ENCODE measurements at regions not wholly inside any gene's neighbourhood (a gene's known extent, or its start where the extent isn't known, plus 50 kb on each side); places are given as distances from the start of the nearest gene placed in this dataset.

DNA sequence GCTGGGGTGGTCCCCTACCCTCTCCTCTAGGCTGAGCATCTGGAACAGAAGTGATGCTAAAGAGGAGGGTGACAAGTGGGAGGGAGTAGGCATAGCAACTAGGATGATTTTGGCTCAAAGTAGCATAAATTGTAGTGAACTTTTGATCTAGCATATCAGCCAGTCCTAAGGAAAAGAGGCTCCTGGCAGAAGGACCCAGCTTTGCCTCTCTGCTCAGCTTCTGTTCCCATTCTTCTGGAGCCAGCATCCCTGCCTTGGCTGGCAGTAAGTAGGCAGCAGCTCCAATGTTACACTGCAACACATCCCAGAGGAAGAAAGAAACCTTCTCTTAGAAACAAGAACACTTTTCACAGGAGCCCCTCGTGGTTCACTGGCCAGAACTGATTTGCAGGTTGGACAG, 487.0 kb downstream of the MTRR start:
- no peak overlapping the region for H3K4me3 ChIP-seq (ENCODE audit: low read depth, low read length)
- TF ChIP-seq CTCF (IDR thresholded peaks at IDR 0.05; ENCODE audit: low read depth, low read length), result no peak
- H3K9me3 ChIP-seq, result no peaks in the 10 kb centered on the region
- no peaks in the 10 kb centered on the region for H3K4me1 ChIP-seq
- H3K27me3 ChIP-seq, result no peaks in the 10 kb centered on the region
- no peak for DNase-seq
- H3K36me3 ChIP-seq, result no peaks in the 10 kb centered on the region

DNA sequence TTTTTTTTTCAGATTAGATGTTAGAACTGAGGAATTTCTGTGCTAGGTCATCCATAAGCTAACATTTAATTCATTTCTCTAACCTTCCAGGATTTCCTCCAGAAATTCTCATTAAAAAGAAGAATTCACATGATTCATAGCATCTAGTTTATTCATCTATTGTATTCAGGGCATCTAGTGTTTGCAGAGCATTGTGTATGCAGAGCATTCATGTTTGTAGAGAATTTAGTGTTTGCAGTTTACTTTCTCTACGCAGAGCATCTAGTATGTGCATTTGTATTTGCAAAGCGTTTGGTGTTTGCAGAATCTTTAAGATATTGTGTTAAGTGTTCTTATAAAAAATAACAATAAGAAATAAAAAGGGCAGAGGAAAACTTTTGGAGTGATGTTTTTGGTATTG, 491.1 kb downstream of the MTRR start:
- Histone ChIP-seq H3K4me1 (no peaks in the 10 kb centered on the region), H3K36me3 (no peaks in the 10 kb centered on the region), H3K4me3 (ENCODE audit: low read depth, low read length) (no peak overlapping the region), H3K9me3 (no peaks in the 10 kb centered on the region), H3K27me3 (no peaks in the 10 kb centered on the region)
- no peak for TF ChIP-seq CTCF (IDR thresholded peaks at IDR 0.05; ENCODE audit: low read depth, low read length)
- DNase-seq, result no peak

GRCh38 chr5:8362495-8362894, 493.5 kb downstream of the MTRR start:
- DNase-seq, result no peak
- H3K27me3 ChIP-seq, result no peaks in the 10 kb centered on the region
- no peaks in the 10 kb centered on the region for H3K9me3 ChIP-seq
- H3K36me3 ChIP-seq, result no peaks in the 10 kb centered on the region
- H3K4me1 ChIP-seq, result no peaks in the 10 kb centered on the region
- no peak for TF ChIP-seq CTCF (IDR thresholded peaks at IDR 0.05; ENCODE audit: low read depth, low read length)
- no peak overlapping the region for H3K4me3 ChIP-seq (ENCODE audit: low read depth, low read length)

DNA sequence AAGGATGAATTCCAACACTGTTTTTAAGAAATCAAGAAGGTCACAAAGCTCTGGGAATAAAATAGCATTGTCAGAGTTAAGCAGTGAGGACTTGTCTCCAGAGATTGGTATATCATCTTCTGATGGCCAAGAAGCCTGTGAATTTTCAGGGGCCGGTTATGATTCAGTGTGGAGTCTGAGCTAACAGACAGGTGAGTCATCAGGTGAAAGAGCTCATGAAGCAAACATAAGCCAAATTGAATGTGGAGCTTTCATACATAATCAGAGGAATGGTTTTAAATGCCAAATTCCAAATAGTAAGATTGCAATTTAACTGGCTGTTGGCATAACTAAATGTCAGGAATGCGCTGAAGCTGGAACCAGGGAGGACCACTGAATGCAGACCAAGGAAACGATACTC, 494.2 kb downstream of the MTRR start:
- H3K9me3 ChIP-seq, result no peaks in the 10 kb centered on the region
- H3K4me3 ChIP-seq (ENCODE audit: low read depth, low read length), result no peak overlapping the region
- no peaks in the 10 kb centered on the region for H3K36me3 ChIP-seq
- H3K4me1 ChIP-seq, result no peaks in the 10 kb centered on the region
- no peak for TF ChIP-seq CTCF (IDR thresholded peaks at IDR 0.05; ENCODE audit: low read depth, low read length)
- H3K27me3 ChIP-seq, result no peaks in the 10 kb centered on the region
- no peak for DNase-seq

- TF ChIP-seq CTCF (IDR thresholded peaks at IDR 0.05; ENCODE audit: low read depth, low read length), result no peak
- no peaks in the 10 kb centered on the region for H3K9me3 ChIP-seq
- H3K27me3 ChIP-seq, result no peaks in the 10 kb centered on the region
- H3K4me3 ChIP-seq (ENCODE audit: low read depth, low read length), result no peak overlapping the region
- H3K36me3 ChIP-seq, result no peaks in the 10 kb centered on the region
- H3K4me1 ChIP-seq, result no peaks in the 10 kb centered on the region
- no peak for DNase-seq
These were observed 497.3 kb downstream of the MTRR start for GRCh38 chr5:8366266-8366665.

GRCh38 chr5:8376478-8376877, 507.5 kb downstream of the MTRR start:
- no peak for TF ChIP-seq CTCF (IDR thresholded peaks at IDR 0.05; ENCODE audit: low read depth, low read length)
- H3K4me1 ChIP-seq, result no peaks in the 10 kb centered on the region
- H3K27me3 ChIP-seq, result no peaks in the 10 kb centered on the region
- no peaks in the 10 kb centered on the region for H3K36me3 ChIP-seq
- DNase-seq, result no peak
- H3K4me3 ChIP-seq (ENCODE audit: low read depth, low read length), result no peak overlapping the region
- H3K9me3 ChIP-seq, result no peaks in the 10 kb centered on the region
